ENCODE measurements at regions not wholly inside any gene's neighbourhood (a gene's known extent, or its start where the extent isn't known, plus 50 kb on each side); places are given as distances from the start of the nearest gene placed in this dataset.

- TF ChIP-seq EZH2 (IDR thresholded peaks at IDR 0.05; ENCODE audit: borderline replicate concordance, low read length) (no peak), CTCF (IDR thresholded peaks at IDR 0.05; ENCODE audit: low read length) (no peak)
Measured at GRCh38 chr6:104019075-104019753, 840.5 kb downstream of the HACE1 start.

All from OCI-LY1 (cell line).